IMR-90 (cell line): ENCODE measurements at regions not wholly inside any gene's neighbourhood (a gene's known extent, or its start where the extent isn't known, plus 50 kb on each side); places are given as distances from the start of the nearest gene placed in this dataset.

Experiments
- ATAC-seq: fragments of 200-7000 bp; cut with Tn5 transposase; 2 replicates; pipeline ENCODE4 v1.9.1; 2020; ENCODE audit warnings: low read depth, mild to moderate bottlenecking, moderate library complexity
- BruUV-seq: library from RNA; stranded (reverse); fragments of 400-500 nt; replicated peaks from 2 replicates; lab custom pipeline; 2021; lab: Mats Ljungman, UMichigan
- CTCF ChIA-PET: fragments of 300-600 bp; formaldehyde crosslinking; extraction: SDS; loops from one replicate; lab custom pipeline; 2021; ENCODE audit warnings: antibody characterized with exemption; lab: Yijun Ruan, JAX
- POLR2A ChIA-PET: fragments of 300-600 bp; sonication (Branson Sonifier 250); formaldehyde crosslinking; loops from one replicate; lab custom pipeline; 2022; ENCODE audit warnings: antibody characterized with exemption; ENCODE audit not compliant: unreplicated experiment; lab: Charles Lee
- DNase-seq: peaks from one replicate; pipeline ENCODE4 v3.0.0; 2013
- H2AFZ ChIP-seq: replicated peaks from 2 replicates; pipeline ENCODE3; 2013; ENCODE audit warnings: low read length, mild to moderate bottlenecking; ENCODE audit not compliant: poor library complexity
- H2AK5ac ChIP-seq: 2 replicates; pipeline ENCODE4 v1.6.1; 2013; ENCODE audit warnings: low read depth, low read length, inconsistent platforms
- H2AK9ac ChIP-seq: replicated peaks from 2 replicates; pipeline ENCODE3; 2013; ENCODE audit warnings: mild to moderate bottlenecking, low read depth, low read length, moderate library complexity; ENCODE audit not compliant: poor library complexity
- H2BK120ac ChIP-seq: 2 replicates; pipeline ENCODE4 v1.6.1; 2013; ENCODE audit warnings: low read depth, low read length, inconsistent platforms
- H2BK15ac ChIP-seq: 3 replicates; pipeline ENCODE4 v1.6.1; 2013; ENCODE audit warnings: low read depth, low read length, inconsistent platforms
- H2BK20ac ChIP-seq: 2 replicates; pipeline ENCODE4 v1.6.1; 2013; ENCODE audit warnings: low read depth, mild to moderate bottlenecking, inconsistent platforms, low read length, moderate library complexity
- H2BK5ac ChIP-seq: 2 replicates; pipeline ENCODE4 v1.6.1; 2013; ENCODE audit warnings: mild to moderate bottlenecking, low read depth, low read length, inconsistent platforms; ENCODE audit not compliant: poor library complexity, severe bottlenecking
- H3K14ac ChIP-seq: replicated peaks from 2 replicates; pipeline ENCODE4 v1.6.1; 2013; ENCODE audit warnings: low read depth, low read length, inconsistent platforms
- H3K18ac ChIP-seq: 2 replicates; pipeline ENCODE4 v1.6.1; 2013; ENCODE audit warnings: low read depth, low read length, control low read depth
- H3K23ac ChIP-seq: 2 replicates; pipeline ENCODE4 v1.6.1; 2013; ENCODE audit warnings: low read depth, low read length, inconsistent platforms
- H3K27ac ChIP-seq: 2 replicates; pipeline ENCODE4 v1.5.1; 2013; ENCODE audit warnings: mild to moderate bottlenecking, control low read depth, low read length; ENCODE audit not compliant: insufficient read depth
- H3K27me3 ChIP-seq: 2 replicates; pipeline ENCODE4 v1.6.1; 2013; ENCODE audit warnings: low read length; ENCODE audit not compliant: control insufficient read depth, insufficient read depth
- H3K36me3 ChIP-seq: 2 replicates; pipeline ENCODE4 v1.6.1; 2013; ENCODE audit warnings: low read length, mixed read lengths; ENCODE audit not compliant: control insufficient read depth, insufficient read depth
- H3K4ac ChIP-seq: 2 replicates; pipeline ENCODE4 v1.6.1; 2013; ENCODE audit warnings: low read depth, low read length, inconsistent platforms
- H3K4me1 ChIP-seq: 2 replicates; pipeline ENCODE4 v1.6.1; 2013; ENCODE audit warnings: low read length, mixed read lengths; ENCODE audit not compliant: control insufficient read depth, insufficient read depth
- H3K4me2 ChIP-seq: 2 replicates; pipeline ENCODE4 v1.6.1; 2013; ENCODE audit warnings: low read depth, mild to moderate bottlenecking, control low read depth, low read length, moderate library complexity
- H3K4me3 ChIP-seq: 2 replicates; pipeline ENCODE4 v1.5.1; 2013; ENCODE audit warnings: low read depth, mild to moderate bottlenecking, control low read depth, low read length, moderate library complexity; ENCODE audit not compliant: insufficient read depth
- H3K56ac ChIP-seq: 2 replicates; pipeline ENCODE4 v1.6.1; 2013; ENCODE audit warnings: low read length, inconsistent platforms; ENCODE audit not compliant: insufficient read depth; ENCODE audit errors: extremely low read depth
- H3K79me1 ChIP-seq, 2 experiments: 2 replicates each; pipeline ENCODE4 v1.6.1; 2013; ENCODE audit warnings: low read length in 2 of 2, inconsistent platforms in 1 of 2, low read depth in 1 of 2
- H3K9ac ChIP-seq: 2 replicates; pipeline ENCODE4 v1.6.1; 2013; ENCODE audit warnings: low read depth, low read length, control low read depth
- H3K9me1 ChIP-seq: 2 replicates; pipeline ENCODE4 v1.6.1; 2013; ENCODE audit warnings: low read length, inconsistent platforms; ENCODE audit not compliant: insufficient read depth
- H3K9me3 ChIP-seq: 2 replicates; pipeline ENCODE4 v1.6.1; 2013; ENCODE audit warnings: low read length; ENCODE audit not compliant: control insufficient read depth, insufficient read depth
- H4K20me1 ChIP-seq: 2 replicates; pipeline ENCODE4 v1.6.1; 2013; ENCODE audit warnings: low read length, inconsistent platforms; ENCODE audit not compliant: insufficient read depth
- H4K5ac ChIP-seq: 2 replicates; pipeline ENCODE4 v1.6.1; 2013; ENCODE audit warnings: mild to moderate bottlenecking, low read depth, low read length, control low read depth
- H4K8ac ChIP-seq, 2 experiments: 2 replicates each; pipeline ENCODE4 v1.6.1; 2013; ENCODE audit warnings: low read depth in 2 of 2, low read length in 2 of 2, control low read depth in 1 of 2, inconsistent platforms in 1 of 2
- H4K91ac ChIP-seq: 2 replicates; pipeline ENCODE4 v1.6.1; 2013; ENCODE audit warnings: low read depth, low read length, inconsistent platforms; ENCODE audit not compliant: insufficient read depth
- BHLHE40 ChIP-seq: fragments of 150-350 bp; IDR thresholded peaks from 2 replicates; pipeline ENCODE4 v1.6.1; 2016; ENCODE audit warnings: mild to moderate bottlenecking, low read depth, low read length
- CEBPB ChIP-seq: IDR thresholded peaks from 2 replicates; pipeline ENCODE4 v1.6.1; 2012; ENCODE audit warnings: low read depth, low read length, improper control_type of control experiment
- CHD1 ChIP-seq: IDR thresholded peaks from 2 replicates; pipeline ENCODE4 v1.6.1; 2012; ENCODE audit warnings: low read depth, low read length, improper control_type of control experiment
- FOS ChIP-seq: fragments of 150-350 bp; IDR thresholded peaks from 2 replicates; pipeline ENCODE4 v1.6.1; 2016; ENCODE audit warnings: low read depth, low read length
- MAFK ChIP-seq: IDR thresholded peaks from 2 replicates; pipeline ENCODE4 v1.6.1; 2012; ENCODE audit warnings: low read depth, low read length, improper control_type of control experiment
- MAZ ChIP-seq: IDR thresholded peaks from 2 replicates; pipeline ENCODE4 v1.6.1; 2012; ENCODE audit warnings: low read depth, mild to moderate bottlenecking, low read length, improper control_type of control experiment, moderate library complexity, borderline replicate concordance
- MXI1 ChIP-seq: IDR thresholded peaks from 2 replicates; pipeline ENCODE4 v1.6.1; 2012; ENCODE audit warnings: low read depth, mild to moderate bottlenecking, low read length, moderate library complexity, borderline replicate concordance
- NFE2L2 ChIP-seq: fragments of 150-350 bp; IDR thresholded peaks from 2 replicates; pipeline ENCODE4 v1.6.1; 2016; ENCODE audit warnings: low read depth, mild to moderate bottlenecking, low read length
- POLR2A ChIP-seq: IDR thresholded peaks from 2 replicates; pipeline ENCODE4 v1.6.1; 2012; ENCODE audit warnings: mild to moderate bottlenecking, low read depth, low read length
- RAD21 ChIP-seq: IDR thresholded peaks from 2 replicates; pipeline ENCODE4 v1.6.1; 2012; ENCODE audit warnings: low read length, improper control_type of control experiment
- RCOR1 ChIP-seq: IDR thresholded peaks from 2 replicates; pipeline ENCODE4 v1.6.1; 2012; ENCODE audit warnings: mild to moderate bottlenecking, low read length, improper control_type of control experiment; ENCODE audit not compliant: insufficient replicate concordance
- RFX5 ChIP-seq: IDR thresholded peaks from 2 replicates; pipeline ENCODE4 v1.8.0; 2012; ENCODE audit warnings: low read depth, mild to moderate bottlenecking, low read length, moderate library complexity
- SMC3 ChIP-seq: fragments of 150-350 bp; IDR thresholded peaks from 2 replicates; pipeline ENCODE4 v1.6.1; 2016; ENCODE audit warnings: low read depth, mild to moderate bottlenecking, antibody characterized with exemption, low read length, moderate library complexity
- USF2 ChIP-seq: fragments of 150-350 bp; IDR thresholded peaks from 2 replicates; pipeline ENCODE4 v1.6.1; 2017; ENCODE audit warnings: mild to moderate bottlenecking, antibody characterized with exemption, low read length, low read depth
- WGBS, 2 experiments: methylation state at CpG; one replicate each; pipeline versions ENCODE4 v1.1.5 to v1.1.7; 2013; ENCODE audit warnings: missing lambda C conversion rate in 2 of 2; ENCODE audit not compliant: insufficient read length in 1 of 2; ENCODE audit errors: extremely low coverage in 2 of 2; 5-methylcytosine and 5-hydroxymethylcytosine counted together
- dilution Hi-C: fragments of 300-500 bp; cut with HindIII; formaldehyde crosslinking; loops from one replicate; pipeline ENCODE4 v1.14.3; 2018; ENCODE audit warnings: low sequenced_read_pairs; ENCODE audit not compliant: unreplicated experiment
- in situ Hi-C: fragments of 300-500 bp; cut with MboI; formaldehyde crosslinking; loops from 3 replicates; pipeline ENCODE4 v1.14.3; 2019; ENCODE audit warnings: low sequenced_read_pairs, inconsistent platforms, mixed read lengths
- intact Hi-C: fragments of 100-400 bp; cut with micrococcal nuclease; formaldehyde crosslinking; loops from 2 replicates; pipeline ENCODE4 v1.10.0; 2022
- TF ChIP-seq, protein P1 (sequence below): conservative IDR thresholded peaks from 2 replicates; pipeline ENCODE4 v1.5.1; 2012; ENCODE audit warnings: mild to moderate bottlenecking, low read depth, low read length, improper control_type of control experiment
- TF ChIP-seq, protein P2 (sequence below): fragments of 150-350 bp; IDR thresholded peaks from 2 replicates; pipeline ENCODE4 v1.6.1; 2016; ENCODE audit warnings: low read depth, mild to moderate bottlenecking, low read length, moderate library complexity, borderline replicate concordance

GRCh38 chr5:116699332-116699731, 124.7 kb upstream of the SEMA6A start:
- no peak overlapping the region for H3K23ac ChIP-seq
- no peak overlapping the region for H3K18ac ChIP-seq
- H3K9me1 ChIP-seq, result no peaks in the 10 kb centered on the region
- BruUV-seq, result no TSS peak
- H3K4me2 ChIP-seq, result no peak overlapping the region
- no peaks in the 10 kb centered on the region for H3K27me3 ChIP-seq
- H3K9me3 ChIP-seq, result peaks cover 2% of the 10 kb centered on the region; the same call in 1 of the 2 replicates
- ATAC-seq (no peak), DNase-seq (no peak)
- no peak overlapping the region for H3K4ac ChIP-seq
- no peak overlapping the region for H3K14ac ChIP-seq
- no peak overlapping the region for H4K8ac ChIP-seq
- no peak overlapping the region for H2BK120ac ChIP-seq
- no peaks in the 10 kb centered on the region for H4K20me1 ChIP-seq
- no peak overlapping the region for H3K4me3 ChIP-seq
- no peak overlapping the region for H4K5ac ChIP-seq
- H3K9ac ChIP-seq, result no peak overlapping the region
- H4K91ac ChIP-seq, result no peak overlapping the region
- WGBS, 2 experiments, result no CpG with 5 or more reads among the region's 1 CpG
- no peak for TF ChIP-seq MXI1
- TF ChIP-seq, protein P1, sequence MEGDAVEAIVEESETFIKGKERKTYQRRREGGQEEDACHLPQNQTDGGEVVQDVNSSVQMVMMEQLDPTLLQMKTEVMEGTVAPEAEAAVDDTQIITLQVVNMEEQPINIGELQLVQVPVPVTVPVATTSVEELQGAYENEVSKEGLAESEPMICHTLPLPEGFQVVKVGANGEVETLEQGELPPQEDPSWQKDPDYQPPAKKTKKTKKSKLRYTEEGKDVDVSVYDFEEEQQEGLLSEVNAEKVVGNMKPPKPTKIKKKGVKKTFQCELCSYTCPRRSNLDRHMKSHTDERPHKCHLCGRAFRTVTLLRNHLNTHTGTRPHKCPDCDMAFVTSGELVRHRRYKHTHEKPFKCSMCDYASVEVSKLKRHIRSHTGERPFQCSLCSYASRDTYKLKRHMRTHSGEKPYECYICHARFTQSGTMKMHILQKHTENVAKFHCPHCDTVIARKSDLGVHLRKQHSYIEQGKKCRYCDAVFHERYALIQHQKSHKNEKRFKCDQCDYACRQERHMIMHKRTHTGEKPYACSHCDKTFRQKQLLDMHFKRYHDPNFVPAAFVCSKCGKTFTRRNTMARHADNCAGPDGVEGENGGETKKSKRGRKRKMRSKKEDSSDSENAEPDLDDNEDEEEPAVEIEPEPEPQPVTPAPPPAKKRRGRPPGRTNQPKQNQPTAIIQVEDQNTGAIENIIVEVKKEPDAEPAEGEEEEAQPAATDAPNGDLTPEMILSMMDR, result no peak
- TF ChIP-seq POLR2A, result no peak
- no peak for TF ChIP-seq SMC3
- TF ChIP-seq, protein P2, sequence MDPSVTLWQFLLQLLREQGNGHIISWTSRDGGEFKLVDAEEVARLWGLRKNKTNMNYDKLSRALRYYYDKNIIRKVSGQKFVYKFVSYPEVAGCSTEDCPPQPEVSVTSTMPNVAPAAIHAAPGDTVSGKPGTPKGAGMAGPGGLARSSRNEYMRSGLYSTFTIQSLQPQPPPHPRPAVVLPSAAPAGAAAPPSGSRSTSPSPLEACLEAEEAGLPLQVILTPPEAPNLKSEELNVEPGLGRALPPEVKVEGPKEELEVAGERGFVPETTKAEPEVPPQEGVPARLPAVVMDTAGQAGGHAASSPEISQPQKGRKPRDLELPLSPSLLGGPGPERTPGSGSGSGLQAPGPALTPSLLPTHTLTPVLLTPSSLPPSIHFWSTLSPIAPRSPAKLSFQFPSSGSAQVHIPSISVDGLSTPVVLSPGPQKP, result no peak
- TF ChIP-seq RCOR1, result no peak
- no peak for TF ChIP-seq RFX5
- TF ChIP-seq CEBPB, result no peak
- no peak for TF ChIP-seq USF2
- no peak for TF ChIP-seq CHD1
- TF ChIP-seq MAZ, result no peak
- TF ChIP-seq MAFK, result no peak
- TF ChIP-seq NFE2L2, result no peak
- TF ChIP-seq FOS, result no peak
- no peak for TF ChIP-seq BHLHE40
- TF ChIP-seq RAD21, result no peak
- CTCF ChIA-PET, result no interaction called here
- no peak overlapping the region for H2AK9ac ChIP-seq
- POLR2A ChIA-PET, result no interaction called here
- in situ Hi-C loops, result no loop called here
- no peaks in the 10 kb centered on the region for H3K4me1 ChIP-seq
- intact Hi-C loops, result no loop called here
- dilution Hi-C loops, result no loop called here
- no peak overlapping the region for H2BK5ac ChIP-seq
- H3K79me1 ChIP-seq, result no peaks in the 10 kb centered on the region
- H2BK15ac ChIP-seq, result no peak overlapping the region
- no peak overlapping the region for H2AK5ac ChIP-seq
- no peak overlapping the region for H3K27ac ChIP-seq
- no peak overlapping the region for H3K56ac ChIP-seq
- H3K36me3 ChIP-seq, result no peaks in the 10 kb centered on the region
- H2AFZ ChIP-seq, result no peak overlapping the region
- no peak overlapping the region for H2BK20ac ChIP-seq
